IPS-18c (cell line): ENCODE measurements at regions not wholly inside any gene's neighbourhood (a gene's known extent, or its start where the extent isn't known, plus 50 kb on each side); places are given as distances from the start of the nearest gene placed in this dataset.

Experiments used
- H3K4me3 ChIP-seq: 2 replicates; pipeline ENCODE4 v1.7.0; 2013; ENCODE audit warnings: low read depth, mild to moderate bottlenecking, low read length, moderate library complexity; ENCODE audit not compliant: insufficient read depth
- H3K9me3 ChIP-seq: one replicate; pipeline ENCODE4 v1.6.1; 2013; ENCODE audit warnings: mild to moderate bottlenecking, low read length, moderate library complexity; ENCODE audit not compliant: control insufficient read depth, insufficient read depth

DNA sequence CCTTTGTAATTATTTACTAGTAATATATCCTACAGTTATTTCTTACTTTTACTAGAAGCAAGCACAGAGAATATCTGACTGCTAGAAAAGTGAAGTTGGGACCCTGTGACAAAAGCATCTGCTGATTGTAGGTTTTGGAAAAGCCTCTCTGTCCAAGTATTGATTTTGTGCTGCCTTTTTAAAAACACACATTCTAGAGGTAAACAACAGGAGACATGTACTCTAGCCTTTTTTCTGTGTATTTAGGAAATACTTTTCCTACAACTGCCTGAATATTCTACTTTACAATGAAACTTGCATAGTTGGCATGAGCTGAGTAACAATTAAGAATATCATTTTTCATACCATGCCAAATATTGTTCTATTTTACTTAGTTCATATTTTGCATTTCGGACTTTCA, 1249.0 kb downstream of the SLC16A7 start:
- H3K9me3 ChIP-seq: no peaks in the 10 kb centered on the region
- no peak overlapping the region for H3K4me3 ChIP-seq

DNA sequence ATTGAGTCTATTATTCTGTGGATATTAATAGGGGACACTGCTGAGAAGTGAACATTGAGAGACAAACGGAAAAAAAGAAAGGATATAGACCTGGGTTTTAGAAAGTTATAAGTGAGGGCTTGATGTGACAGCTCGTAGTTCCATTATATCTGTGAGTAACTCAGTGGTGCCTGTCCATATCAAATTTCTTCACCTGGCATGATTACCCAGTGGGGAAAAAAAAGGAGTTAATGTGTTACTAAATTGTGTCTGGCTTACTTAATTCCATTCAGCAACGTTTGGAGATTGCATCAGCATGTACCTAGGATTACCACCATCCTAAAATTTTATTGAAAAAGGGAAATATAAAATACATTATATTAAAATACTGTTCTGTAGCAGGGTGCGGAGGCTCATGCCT, 1249.9 kb downstream of the SLC16A7 start:
- H3K4me3 ChIP-seq: no peak overlapping the region
- H3K9me3 ChIP-seq: no peaks in the 10 kb centered on the region

DNA sequence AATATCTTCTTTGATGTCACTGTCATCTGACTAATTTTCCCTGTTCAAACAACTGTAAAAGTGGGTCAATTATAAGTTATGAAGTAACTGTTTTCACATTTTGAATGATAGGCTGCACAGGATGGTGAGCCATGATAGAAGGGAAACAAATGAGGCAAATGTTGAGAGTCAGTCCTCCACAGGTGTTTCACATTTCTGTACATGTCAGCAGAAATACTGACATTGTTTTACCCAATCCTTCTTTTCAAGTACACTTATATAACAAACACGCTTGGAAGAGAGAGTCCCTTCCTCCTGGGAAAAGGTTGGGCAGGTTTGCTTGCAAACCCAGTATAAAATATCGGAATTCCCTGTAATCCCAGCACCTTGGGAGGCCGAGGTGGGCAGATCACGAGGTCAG, 1251.5 kb downstream of the SLC16A7 start:
- Histone ChIP-seq H3K4me3 (no peak overlapping the region), H3K9me3 (no peaks in the 10 kb centered on the region)

DNA sequence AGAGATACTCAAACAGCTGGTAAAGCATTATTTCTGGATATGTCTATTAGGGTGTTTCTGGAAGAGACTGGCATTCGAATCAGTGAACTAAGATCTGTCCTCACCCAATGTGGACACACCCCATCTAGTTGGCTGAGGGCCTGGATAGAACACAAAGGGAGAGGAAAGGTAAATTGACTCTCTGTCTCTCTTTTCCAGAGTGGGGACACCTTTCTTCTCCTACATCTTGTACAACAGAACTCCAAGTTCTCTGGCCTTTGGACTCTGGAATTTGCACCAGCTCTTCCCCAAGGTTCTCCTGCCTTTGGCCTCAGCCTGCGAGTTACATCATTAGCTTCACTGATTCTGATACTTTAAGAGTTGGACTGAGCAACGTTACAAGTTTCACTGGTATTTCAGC, 1253.9 kb downstream of the SLC16A7 start:
- H3K9me3 ChIP-seq: no peaks in the 10 kb centered on the region
- no peak overlapping the region for H3K4me3 ChIP-seq

DNA sequence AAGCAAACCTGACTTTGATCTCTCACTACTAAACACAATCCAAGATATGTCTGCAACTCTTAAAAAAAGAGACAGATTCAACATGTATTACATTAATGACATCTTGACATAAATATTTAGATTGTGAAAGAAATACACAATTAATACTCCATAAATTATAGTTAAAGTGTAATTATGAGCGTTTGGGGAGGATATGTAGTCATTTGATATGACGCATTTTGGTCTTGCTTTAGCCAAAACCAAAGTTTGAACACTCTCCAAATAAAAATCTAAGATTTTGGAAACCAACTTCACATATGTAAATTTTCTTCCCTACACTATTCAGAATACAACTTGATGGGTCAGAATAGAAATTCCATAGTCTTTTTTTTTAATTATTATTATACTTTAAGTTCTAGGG, 1257.6 kb downstream of the SLC16A7 start:
- H3K9me3 ChIP-seq: no peaks in the 10 kb centered on the region
- H3K4me3 ChIP-seq: no peak overlapping the region

DNA sequence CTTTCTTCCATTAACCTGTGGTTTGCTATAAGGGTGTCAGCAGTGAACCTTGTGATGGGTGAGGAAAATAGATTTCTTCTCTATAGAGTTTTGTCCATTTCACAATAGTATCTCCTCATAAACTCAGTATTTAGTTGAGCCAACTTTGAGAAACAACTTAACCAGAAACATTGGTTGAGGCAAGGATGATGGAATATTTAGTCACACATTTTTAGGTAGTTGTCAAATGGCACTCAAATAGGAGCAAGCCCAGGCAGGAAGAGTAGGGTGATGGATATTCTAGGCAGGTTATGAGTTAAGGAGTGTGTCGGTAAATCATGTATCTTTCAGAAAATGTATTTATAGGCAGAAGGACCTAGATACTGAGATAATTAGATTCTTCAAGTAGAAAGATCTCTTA, 1267.6 kb downstream of the SLC16A7 start:
- H3K9me3 ChIP-seq: no peaks in the 10 kb centered on the region
- no peak overlapping the region for H3K4me3 ChIP-seq

DNA sequence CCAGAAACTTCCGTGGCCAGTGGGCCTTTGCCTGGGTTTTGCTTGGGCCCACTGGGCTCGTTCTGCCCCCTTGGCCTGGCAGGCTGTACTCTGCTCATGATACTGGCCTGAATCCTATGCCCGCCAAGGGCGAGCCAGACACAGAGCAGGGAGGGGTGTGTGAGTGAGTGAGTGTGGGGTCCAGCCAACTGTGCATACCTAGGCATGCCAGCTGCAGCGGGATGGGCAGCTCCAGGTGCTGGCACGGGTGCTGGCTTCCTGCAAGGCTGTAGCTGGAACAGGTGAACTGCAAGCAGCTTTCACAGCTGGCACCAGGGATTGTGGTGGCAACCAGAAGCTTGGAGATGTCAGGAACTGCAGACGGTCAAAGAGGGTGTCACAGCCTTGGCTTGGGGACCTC, 1276.4 kb downstream of the SLC16A7 start:
- H3K4me3 ChIP-seq: no peak overlapping the region
- no peaks in the 10 kb centered on the region for H3K9me3 ChIP-seq

DNA sequence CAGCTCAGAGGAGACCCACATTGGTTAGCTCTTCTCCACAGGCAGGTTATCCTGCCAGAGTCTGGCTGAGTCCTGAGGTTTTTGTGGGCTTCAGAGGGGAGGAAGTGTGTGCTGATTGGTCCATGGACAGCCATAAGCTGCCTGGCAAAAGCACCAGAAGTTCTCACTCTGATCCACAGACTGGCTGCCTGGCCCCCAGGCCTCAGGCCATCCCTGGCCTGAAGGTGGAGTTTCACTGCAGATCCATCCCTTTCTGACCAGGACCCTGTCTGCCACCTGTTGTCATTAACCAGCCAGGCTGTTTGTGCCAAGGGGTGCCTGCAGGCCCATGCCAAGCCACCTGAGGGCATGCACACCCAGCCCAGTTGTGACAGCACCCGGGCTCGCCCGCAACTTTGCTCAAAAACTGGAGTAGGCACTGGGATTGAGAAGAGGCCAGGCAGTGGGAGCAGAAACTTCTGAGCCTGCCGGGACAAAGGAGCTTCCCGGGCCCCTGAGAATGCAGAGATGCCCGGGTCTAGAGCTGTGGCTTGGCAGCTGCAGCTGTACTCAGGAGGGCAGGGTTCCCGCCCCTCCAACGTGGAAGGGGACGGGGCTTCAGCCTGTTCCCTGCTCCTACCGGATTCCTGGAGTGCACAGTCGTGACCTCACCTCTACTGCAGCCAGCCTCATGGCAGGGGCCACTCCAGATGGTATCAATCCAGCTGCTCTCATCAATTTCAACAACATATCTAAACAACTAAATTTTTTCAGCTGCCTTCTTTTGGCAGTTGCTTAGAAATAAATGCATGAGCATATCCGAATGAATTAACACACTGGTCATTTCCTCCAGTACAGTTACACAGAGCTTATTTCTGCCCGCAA, 1277.3 kb downstream of the SLC16A7 start:
- H3K9me3 ChIP-seq: no peaks in the 10 kb centered on the region
- no peak overlapping the region for H3K4me3 ChIP-seq

DNA sequence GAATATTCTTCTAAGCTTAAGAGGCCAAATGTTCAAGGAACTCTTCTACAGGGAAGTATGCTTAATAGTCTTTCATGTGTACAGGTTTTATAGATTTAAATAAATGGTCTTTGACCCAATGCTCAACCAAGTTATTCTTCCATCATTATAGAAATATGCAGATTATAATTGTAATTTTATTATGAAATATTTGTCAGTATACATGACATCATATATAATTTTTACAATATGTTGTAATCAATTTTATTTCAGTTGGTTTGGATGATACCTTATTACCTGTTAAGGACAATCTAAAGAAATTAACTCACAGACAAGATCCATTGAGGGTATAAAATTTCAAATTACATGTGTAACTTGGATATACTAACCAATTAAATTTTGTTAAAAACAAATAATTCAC, 1278.3 kb downstream of the SLC16A7 start:
- no peak overlapping the region for H3K4me3 ChIP-seq
- H3K9me3 ChIP-seq: no peaks in the 10 kb centered on the region

DNA sequence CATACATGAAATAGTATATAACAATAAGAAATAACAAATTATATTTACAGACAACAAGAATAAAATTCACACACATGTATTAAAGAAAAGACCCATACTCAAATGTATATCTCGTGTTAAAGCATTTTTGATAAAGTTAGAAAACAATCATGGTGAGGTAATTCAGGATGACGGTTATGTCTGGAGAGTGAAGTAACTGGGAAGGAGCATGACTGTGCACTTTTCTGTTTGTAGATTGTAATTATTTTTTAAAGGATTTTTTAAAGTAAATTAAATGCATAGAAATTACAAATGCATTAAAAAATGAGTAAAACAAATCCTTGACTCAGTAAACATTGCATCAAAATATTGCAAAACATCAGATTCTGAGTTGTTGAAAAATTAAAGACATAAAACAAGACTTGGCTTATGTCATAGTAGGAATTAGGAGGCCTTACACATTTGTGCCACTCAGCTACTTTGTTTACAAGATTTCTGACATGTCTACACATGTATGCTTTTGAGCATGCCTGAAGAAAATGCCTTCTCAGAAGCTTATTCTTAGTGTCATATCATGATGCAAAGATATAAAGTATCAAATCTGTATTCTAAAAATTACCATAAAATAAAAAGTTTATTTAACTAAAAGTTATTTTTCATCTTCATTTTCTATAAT, 1325.1 kb downstream of the SLC16A7 start:
- H3K4me3 ChIP-seq: no peak overlapping the region
- no peaks in the 10 kb centered on the region for H3K9me3 ChIP-seq

DNA sequence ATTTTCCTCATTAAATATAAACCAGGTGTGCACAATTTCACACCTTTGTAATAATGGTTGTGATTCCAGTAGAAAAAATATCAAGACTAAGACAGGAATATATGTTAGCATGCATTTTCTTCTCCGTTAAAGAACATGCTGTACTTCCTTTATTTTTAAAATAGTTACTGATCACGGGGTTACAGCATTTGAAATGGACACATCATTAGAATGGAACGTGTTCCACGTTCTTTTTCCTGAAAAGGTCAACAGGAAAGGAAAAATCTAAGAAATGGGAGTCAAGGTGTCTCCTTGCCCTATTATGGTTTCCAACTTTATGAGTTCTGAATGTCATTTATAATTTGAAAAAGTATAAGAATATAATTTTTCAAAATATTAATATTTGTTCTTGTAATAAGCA, 1325.7 kb downstream of the SLC16A7 start:
- no peaks in the 10 kb centered on the region for H3K9me3 ChIP-seq
- H3K4me3 ChIP-seq: no peak overlapping the region

DNA sequence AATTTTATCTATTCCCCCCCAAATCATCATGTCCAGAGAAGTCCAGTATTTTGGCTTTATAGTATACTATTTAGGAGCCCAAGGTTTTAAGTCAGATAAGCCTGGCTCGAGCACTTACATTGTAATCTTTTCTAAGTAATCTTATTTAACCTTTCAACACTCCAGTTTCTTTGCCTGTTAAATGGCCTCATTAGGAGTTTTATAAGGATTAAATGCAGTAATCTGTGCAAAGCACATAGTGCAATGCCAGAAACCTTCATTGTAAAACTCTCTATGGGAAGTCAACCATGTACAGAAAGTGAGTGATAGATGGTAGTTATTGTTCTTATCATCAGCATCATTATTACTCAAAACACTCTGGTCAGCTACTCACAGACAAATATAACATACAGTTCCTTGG, 1330.4 kb downstream of the SLC16A7 start:
- H3K4me3 ChIP-seq: no peak overlapping the region
- H3K9me3 ChIP-seq: no peaks in the 10 kb centered on the region

DNA sequence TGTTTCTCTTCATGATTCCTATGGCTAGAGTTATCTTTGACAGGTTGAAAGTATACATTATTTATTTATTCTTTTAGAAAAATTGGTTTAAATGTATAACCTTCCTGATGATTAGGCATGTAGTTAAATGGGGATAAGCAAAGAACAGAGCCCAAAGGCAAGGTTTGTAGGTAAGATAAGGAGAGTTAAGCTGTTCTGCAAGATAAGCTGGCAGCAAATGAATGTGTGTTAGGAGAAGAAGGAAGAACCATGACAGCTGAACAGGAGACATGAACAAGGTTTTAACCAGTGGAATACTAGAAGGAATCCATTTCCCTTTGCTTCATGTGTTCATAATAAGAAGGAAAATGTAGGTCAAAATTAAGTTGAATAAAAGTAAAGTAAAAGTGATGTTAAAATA, 1330.1 kb upstream of the USP15 start:
- no peak overlapping the region for H3K4me3 ChIP-seq
- H3K9me3 ChIP-seq: no peaks in the 10 kb centered on the region

DNA sequence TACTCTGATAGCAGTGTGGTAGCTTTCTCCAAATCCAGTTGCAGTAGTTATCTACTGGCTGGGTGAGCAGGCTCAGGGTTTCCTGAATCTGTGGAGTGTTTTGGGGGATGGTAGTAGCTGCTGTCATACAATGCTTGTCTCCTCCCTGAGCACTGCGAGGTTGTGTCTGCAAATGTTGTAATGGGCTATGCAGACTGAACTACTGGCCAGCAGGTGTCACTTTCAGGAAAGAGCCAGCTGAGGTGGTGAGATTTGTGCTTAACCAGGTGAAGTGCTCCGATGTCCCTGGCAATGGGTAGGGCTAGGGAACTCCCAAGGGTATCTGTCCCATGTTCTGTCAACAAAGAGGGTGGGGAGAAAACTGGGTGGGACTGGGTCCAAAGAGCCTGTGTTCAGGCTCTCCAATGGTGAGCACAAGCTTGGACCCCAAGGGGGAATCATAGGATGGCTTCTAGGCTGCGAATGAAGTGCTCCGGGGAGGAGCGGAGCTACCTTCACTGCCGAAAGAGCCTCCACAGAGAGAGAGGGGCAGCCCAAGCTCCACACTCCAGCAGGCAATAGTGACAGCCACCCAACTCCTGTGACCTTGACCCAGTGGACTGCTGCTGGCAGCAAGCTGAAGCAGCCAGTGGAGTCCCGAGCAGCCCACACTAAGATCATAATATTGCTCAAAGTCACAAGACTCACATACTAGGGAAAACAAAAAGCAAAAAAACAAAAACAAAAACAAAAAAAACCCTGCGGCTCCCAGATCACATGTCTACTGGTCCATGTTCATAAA, 1324.0 kb upstream of the USP15 start:
- Histone ChIP-seq H3K9me3 (no peaks in the 10 kb centered on the region), H3K4me3 (no peak overlapping the region)

DNA sequence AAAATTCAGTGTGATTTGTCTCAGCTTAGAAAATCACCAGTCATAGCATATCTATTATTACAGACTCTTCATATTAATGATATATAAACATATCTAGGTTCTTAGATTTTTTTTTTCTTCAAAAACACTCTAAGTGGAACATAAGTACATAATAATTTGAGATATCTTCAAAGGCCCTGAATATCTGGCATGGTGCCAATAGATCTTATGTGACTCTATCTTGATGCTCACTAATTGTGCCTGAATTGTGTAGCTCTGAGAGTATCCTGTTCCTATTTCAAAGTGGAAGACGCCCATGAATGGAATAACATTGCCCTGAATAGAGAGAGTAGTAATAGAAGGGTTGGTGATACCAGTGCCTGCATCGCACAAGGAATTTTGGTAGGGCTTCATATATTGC, 1312.7 kb upstream of the USP15 start:
- Histone ChIP-seq H3K9me3 (no peaks in the 10 kb centered on the region), H3K4me3 (no peak overlapping the region)

DNA sequence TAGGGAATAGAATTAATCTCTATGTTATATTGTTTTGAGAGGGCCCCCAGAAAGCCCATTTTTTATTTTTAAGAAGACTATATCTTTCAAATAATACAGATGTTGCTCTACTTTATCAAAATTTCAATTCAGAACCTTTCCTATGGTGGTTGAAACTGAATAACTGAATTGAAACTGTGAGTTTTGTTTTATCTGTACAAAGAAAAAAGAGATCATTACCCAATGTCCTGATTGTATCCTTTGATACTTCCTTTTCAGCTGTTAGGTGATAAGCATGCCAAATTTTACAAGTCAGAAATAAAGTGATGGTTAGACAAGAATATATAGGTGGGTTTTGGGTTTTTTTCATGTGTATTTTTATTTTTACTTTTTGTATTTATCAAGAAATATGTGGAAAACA, 1293.1 kb upstream of the USP15 start:
- no peaks in the 10 kb centered on the region for H3K9me3 ChIP-seq

DNA sequence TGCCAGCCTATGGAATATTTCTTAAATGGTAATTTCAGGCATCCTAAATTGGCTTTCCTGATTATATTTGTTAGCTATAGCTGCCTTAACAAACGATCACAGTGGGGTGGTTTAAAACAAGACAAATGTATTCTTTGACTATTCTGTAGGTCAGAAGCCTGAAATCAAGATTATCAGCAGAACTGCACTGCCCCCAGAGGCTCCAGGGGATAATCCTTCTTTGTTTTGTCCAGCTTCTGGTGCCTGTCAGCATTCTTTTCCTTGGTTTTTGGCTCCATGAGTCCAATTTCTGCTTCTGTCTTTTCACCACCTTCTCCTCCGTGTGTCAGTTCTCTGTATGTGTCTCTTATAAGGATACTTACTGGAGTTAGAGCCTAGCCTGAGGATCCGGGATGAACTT, 1282.2 kb upstream of the USP15 start:
- Histone ChIP-seq H3K4me3 (no peak overlapping the region), H3K9me3 (no peaks in the 10 kb centered on the region)

More for the DNA sequence above, 1293.1 kb upstream of the USP15 start:
- no peak overlapping the region for H3K4me3 ChIP-seq

DNA sequence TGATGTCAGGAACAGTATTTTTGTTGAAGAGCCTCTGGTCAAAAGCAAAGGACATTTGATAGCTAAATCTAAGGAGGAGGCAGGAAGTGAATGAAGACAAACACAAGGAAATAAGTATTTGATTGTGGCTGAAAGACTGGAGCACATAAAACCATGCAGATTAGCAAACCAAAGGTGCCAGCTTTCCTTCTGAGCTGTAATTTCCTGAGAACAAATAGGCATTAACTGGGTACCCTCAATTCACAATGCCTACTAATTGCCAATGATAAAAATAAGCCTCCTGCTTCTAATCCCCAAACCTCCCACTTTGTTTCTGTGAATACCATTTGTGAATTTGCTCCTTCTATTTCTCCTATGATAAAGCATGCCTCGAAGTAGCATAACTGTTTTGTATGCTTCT, 1279.6 kb upstream of the USP15 start:
- H3K4me3 ChIP-seq: no peak overlapping the region
- no peaks in the 10 kb centered on the region for H3K9me3 ChIP-seq
